HG02885 (cell line): ENCODE measurements at regions not wholly inside any gene's neighbourhood (a gene's known extent, or its start where the extent isn't known, plus 50 kb on each side); places are given as distances from the start of the nearest gene placed in this dataset.

Experiments
- ATAC-seq: cut with Tn5 transposase; IDR thresholded peaks from one replicate; pipeline ENCODE4 v1.9.1; 2021; ENCODE audit warnings: mild to moderate bottlenecking; ENCODE audit not compliant: unreplicated experiment, poor library complexity

- ATAC-seq = no peak
Measured at GRCh38 chr10:131516285-131516684, 204.8 kb upstream of the TCERG1L start.

GRCh38 chr10:131517781-131518180 lies 206.3 kb upstream of the TCERG1L start:
- no peak for ATAC-seq

- no peak for ATAC-seq
Measured at GRCh38 chr10:131519723-131520605, 208.4 kb upstream of the TCERG1L start.

- no peak for ATAC-seq
Measured at GRCh38 chr10:131531265-131532190, 220.0 kb upstream of the TCERG1L start.

GRCh38 chr10:131532291-131532690 lies 220.8 kb upstream of the TCERG1L start:
- no peak for ATAC-seq

GRCh38 chr10:131532745-131533341 lies 221.3 kb upstream of the TCERG1L start:
- no peak for ATAC-seq

GRCh38 chr10:131533846-131534526 lies 222.5 kb upstream of the TCERG1L start:
- ATAC-seq = no peak

GRCh38 chr10:131534836-131535235 lies 223.3 kb upstream of the TCERG1L start:
- ATAC-seq = no peak

- ATAC-seq = no peak
Measured at GRCh38 chr10:131536676-131537075, 225.2 kb upstream of the TCERG1L start.

GRCh38 chr10:131537281-131537680 lies 225.8 kb upstream of the TCERG1L start:
- no peak for ATAC-seq

GRCh38 chr10:131544495-131544894 lies 233.0 kb upstream of the TCERG1L start:
- no peak for ATAC-seq

- no peak for ATAC-seq
Measured at GRCh38 chr10:131546086-131546810, 234.7 kb upstream of the TCERG1L start.

- no peak for ATAC-seq
Measured at GRCh38 chr10:131547129-131547799, 235.7 kb upstream of the TCERG1L start.

- ATAC-seq = no peak
Measured at GRCh38 chr10:131548176-131548575, 236.7 kb upstream of the TCERG1L start.

GRCh38 chr10:131549116-131549515 lies 237.6 kb upstream of the TCERG1L start:
- no peak for ATAC-seq

GRCh38 chr10:131553121-131553520 lies 241.6 kb upstream of the TCERG1L start:
- no peak for ATAC-seq

- no peak for ATAC-seq
Measured at GRCh38 chr10:131553581-131553980, 242.1 kb upstream of the TCERG1L start.

GRCh38 chr10:131554821-131555220 lies 243.3 kb upstream of the TCERG1L start:
- ATAC-seq = no peak

GRCh38 chr10:131555406-131555805 lies 243.9 kb upstream of the TCERG1L start:
- no peak for ATAC-seq
